OCI-LY7 (cell line): ENCODE measurements at regions not wholly inside any gene's neighbourhood (a gene's known extent, or its start where the extent isn't known, plus 50 kb on each side); places are given as distances from the start of the nearest gene placed in this dataset.

ENCODE experiments used
- BruUV-seq: library from RNA; stranded (reverse); fragments of 400-500 nt; replicated peaks from 2 replicates; lab custom pipeline; 2021; lab: Mats Ljungman, UMichigan
- CTCF ChIA-PET: fragments of 300-600 bp; sonication (Branson Sonifier 250); formaldehyde crosslinking; loops from one replicate; lab custom pipeline; 2022; ENCODE audit warnings: antibody characterized with exemption; ENCODE audit not compliant: unreplicated experiment; lab: Charles Lee
- POLR2A ChIA-PET: fragments of 300-600 bp; sonication (Branson Sonifier 250); formaldehyde crosslinking; loops from one replicate; lab custom pipeline; 2022; ENCODE audit warnings: antibody characterized with exemption; lab: Charles Lee
- DNase-seq: peaks from one replicate; pipeline ENCODE4 v3.0.0-alpha.2; 2015; ENCODE audit warnings: low spot score
- H2AFZ ChIP-seq: fragments of 200-600 bp; sonication (generic), shearing (Covaris generic); 2 replicates; pipeline ENCODE4 v1.6.1; 2014; ENCODE audit warnings: mild to moderate bottlenecking, antibody characterized with exemption, low read length, moderate library complexity
- H3K27ac ChIP-seq: fragments of 200-600 bp; sonication (generic); 2 replicates; pipeline ENCODE4 v1.5.1; 2014; ENCODE audit warnings: mixed run types, low read depth, mild to moderate bottlenecking, moderate library complexity, low read length, inconsistent platforms; ENCODE audit not compliant: poor library complexity, severe bottlenecking
- H3K36me3 ChIP-seq: fragments of 200-600 bp; sonication (generic); 2 replicates; pipeline ENCODE4 v1.6.1; 2014; ENCODE audit warnings: mild to moderate bottlenecking, antibody characterized with exemption, low read length, moderate library complexity, mixed read lengths; ENCODE audit not compliant: insufficient read depth
- H3K4me1 ChIP-seq: fragments of 200-600 bp; sonication (generic); 2 replicates; pipeline ENCODE4 v1.5.1; 2014; ENCODE audit warnings: mild to moderate bottlenecking, low read length; ENCODE audit not compliant: insufficient read depth, poor library complexity, severe bottlenecking
- H3K4me2 ChIP-seq: fragments of 200-600 bp; sonication (generic); 2 replicates; pipeline ENCODE4 v1.6.1; 2014; ENCODE audit warnings: mild to moderate bottlenecking, low read length
- H3K4me3 ChIP-seq: fragments of 200-600 bp; sonication (generic); 2 replicates; pipeline ENCODE4 v1.5.1; 2014; ENCODE audit warnings: mild to moderate bottlenecking, low read depth, low read length; ENCODE audit not compliant: poor library complexity, severe bottlenecking
- H3K79me2 ChIP-seq: fragments of 200-600 bp; sonication (generic); 2 replicates; pipeline ENCODE4 v1.6.1; 2016; ENCODE audit warnings: low read depth, mild to moderate bottlenecking, low read length, moderate library complexity, mixed read lengths; ENCODE audit not compliant: insufficient read depth
- H3K9me2 ChIP-seq: fragments of 200-600 bp; sonication (generic); 2 replicates; pipeline ENCODE4 v1.6.1; 2016; ENCODE audit warnings: mild to moderate bottlenecking, low read length, mixed read lengths; ENCODE audit not compliant: insufficient read depth
- H3K9me3 ChIP-seq: fragments of 200-600 bp; sonication (generic); 2 replicates; pipeline ENCODE4 v1.6.1; 2014; ENCODE audit warnings: mild to moderate bottlenecking, mixed run types, low read length, mixed read lengths
- H4K20me1 ChIP-seq: fragments of 200-600 bp; sonication (generic); 2 replicates; pipeline ENCODE4 v1.6.1; 2014; ENCODE audit warnings: mild to moderate bottlenecking, antibody characterized with exemption, low read length, moderate library complexity, mixed read lengths; ENCODE audit not compliant: insufficient read depth
- EZH2phosphoT487 ChIP-seq: fragments of 200-600 bp; sonication (generic); IDR thresholded peaks from 2 replicates; pipeline ENCODE4 v1.6.1; 2018; ENCODE audit warnings: low read depth, borderline replicate concordance, mild to moderate bottlenecking, mixed run types, antibody characterized with exemption, low read length, moderate library complexity, mixed read lengths
- intact Hi-C: fragments of 100-400 bp; cut with micrococcal nuclease; formaldehyde crosslinking; loops from one replicate; pipeline ENCODE4 v1.10.0; 2022; ENCODE audit not compliant: unreplicated experiment
- TF ChIP-seq, protein P1 (sequence below): fragments of 200-600 bp; sonication (generic); conservative IDR thresholded peaks from 2 replicates; pipeline ENCODE4 v1.5.1; 2014; ENCODE audit warnings: mild to moderate bottlenecking, antibody characterized with exemption, low read length, moderate library complexity, mixed read lengths

DNA sequence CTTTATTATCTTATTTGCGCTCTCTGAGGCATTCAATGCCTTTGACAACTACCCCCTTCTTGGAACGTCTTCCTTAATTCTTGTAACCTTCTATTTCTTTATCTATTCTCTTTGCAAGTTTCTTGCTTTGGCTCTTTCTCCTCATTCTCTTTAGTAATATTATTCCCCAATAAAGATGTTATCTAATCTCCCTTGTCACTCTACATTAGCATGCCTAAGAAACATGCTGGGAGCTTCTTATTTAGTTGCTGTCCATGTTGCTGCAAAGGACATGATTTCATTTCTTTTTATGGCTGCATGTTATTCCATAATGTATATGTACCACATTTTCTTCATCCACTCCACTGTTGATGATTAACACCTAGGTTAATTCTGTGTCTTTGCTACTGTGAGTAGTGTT is 113.7 kb downstream of the RDH14 start:
- H3K4me2 ChIP-seq = no peak overlapping the region
- H3K9me2 ChIP-seq = no peaks in the 10 kb centered on the region
- H3K4me3 ChIP-seq = no peak overlapping the region
- H4K20me1 ChIP-seq = no peaks in the 10 kb centered on the region
- no peaks in the 10 kb centered on the region for H3K79me2 ChIP-seq
- no peak for TF ChIP-seq EZH2phosphoT487
- TF ChIP-seq, protein P1, sequence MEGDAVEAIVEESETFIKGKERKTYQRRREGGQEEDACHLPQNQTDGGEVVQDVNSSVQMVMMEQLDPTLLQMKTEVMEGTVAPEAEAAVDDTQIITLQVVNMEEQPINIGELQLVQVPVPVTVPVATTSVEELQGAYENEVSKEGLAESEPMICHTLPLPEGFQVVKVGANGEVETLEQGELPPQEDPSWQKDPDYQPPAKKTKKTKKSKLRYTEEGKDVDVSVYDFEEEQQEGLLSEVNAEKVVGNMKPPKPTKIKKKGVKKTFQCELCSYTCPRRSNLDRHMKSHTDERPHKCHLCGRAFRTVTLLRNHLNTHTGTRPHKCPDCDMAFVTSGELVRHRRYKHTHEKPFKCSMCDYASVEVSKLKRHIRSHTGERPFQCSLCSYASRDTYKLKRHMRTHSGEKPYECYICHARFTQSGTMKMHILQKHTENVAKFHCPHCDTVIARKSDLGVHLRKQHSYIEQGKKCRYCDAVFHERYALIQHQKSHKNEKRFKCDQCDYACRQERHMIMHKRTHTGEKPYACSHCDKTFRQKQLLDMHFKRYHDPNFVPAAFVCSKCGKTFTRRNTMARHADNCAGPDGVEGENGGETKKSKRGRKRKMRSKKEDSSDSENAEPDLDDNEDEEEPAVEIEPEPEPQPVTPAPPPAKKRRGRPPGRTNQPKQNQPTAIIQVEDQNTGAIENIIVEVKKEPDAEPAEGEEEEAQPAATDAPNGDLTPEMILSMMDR = no peak
- intact Hi-C loops = no loop called here
- H3K27ac ChIP-seq = no peak overlapping the region
- H3K9me3 ChIP-seq = no peaks in the 10 kb centered on the region
- CTCF ChIA-PET = no interaction called here
- H2AFZ ChIP-seq = no peak overlapping the region
- POLR2A ChIA-PET = no interaction called here
- no peaks in the 10 kb centered on the region for H3K4me1 ChIP-seq
- DNase-seq = no peak
- BruUV-seq = no TSS peak
- H3K36me3 ChIP-seq = no peaks in the 10 kb centered on the region

DNA sequence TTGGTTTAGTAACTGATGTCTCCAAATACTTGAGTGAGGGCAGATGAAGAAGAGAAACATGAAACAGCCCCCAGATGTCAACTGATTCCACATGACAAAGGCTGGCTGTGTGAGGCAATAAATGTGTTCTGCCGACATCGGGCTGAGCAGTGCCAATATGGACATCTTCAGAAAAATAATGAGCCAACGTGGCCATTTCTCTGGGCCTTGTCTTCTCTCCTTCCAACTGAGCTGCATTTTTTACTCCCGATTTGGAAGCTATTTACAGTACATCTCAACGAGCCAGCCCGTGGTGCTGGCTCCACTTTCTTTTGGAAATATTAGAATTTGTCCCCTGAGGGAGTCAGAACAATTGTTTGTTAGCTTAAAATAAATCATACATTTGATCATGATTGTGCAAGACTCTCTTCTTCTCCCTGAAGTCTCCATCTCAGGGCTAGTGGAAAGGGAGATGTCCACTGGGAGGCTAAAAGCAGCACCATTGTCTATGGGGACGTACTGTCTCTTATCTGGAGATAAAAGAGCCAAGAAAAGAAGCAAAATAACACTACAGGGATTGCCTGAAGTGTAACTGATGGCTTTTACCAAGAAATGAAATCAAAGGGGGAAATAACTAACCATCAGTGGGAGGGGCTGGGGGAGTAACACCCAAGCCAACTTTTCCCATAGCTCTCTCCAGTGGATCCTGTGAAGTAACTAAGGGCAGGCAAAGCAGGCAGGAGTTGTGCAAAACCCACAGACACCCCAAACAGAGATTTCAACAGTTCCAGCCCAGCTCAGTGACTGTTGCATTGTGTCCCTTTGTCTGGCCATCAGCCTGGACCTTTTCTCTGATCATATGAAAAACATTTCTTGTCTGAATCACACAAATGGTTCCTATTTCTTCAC is 114.8 kb downstream of the RDH14 start:
- H3K4me2 ChIP-seq = no peak overlapping the region
- no peak for TF ChIP-seq EZH2phosphoT487
- TF ChIP-seq, protein P1 = no peak
- H4K20me1 ChIP-seq = no peaks in the 10 kb centered on the region
- H3K79me2 ChIP-seq = no peaks in the 10 kb centered on the region
- intact Hi-C loops = no loop called here
- H3K9me2 ChIP-seq = no peaks in the 10 kb centered on the region
- no peak for DNase-seq
- H3K4me1 ChIP-seq = no peaks in the 10 kb centered on the region
- H3K27ac ChIP-seq = no peak overlapping the region
- ChIA-PET CTCF (no interaction called here), POLR2A (interaction anchor here (0.6 to 0.9 kb wide), 2 partner anchors 22 to 60 kb away, joined by 3 read pairs; no protein-coding TSS in a partner anchor)
- BruUV-seq = no TSS peak
- no peaks in the 10 kb centered on the region for H3K36me3 ChIP-seq
- H3K9me3 ChIP-seq = no peaks in the 10 kb centered on the region
- H2AFZ ChIP-seq = no peak overlapping the region
- no peak overlapping the region for H3K4me3 ChIP-seq

DNA sequence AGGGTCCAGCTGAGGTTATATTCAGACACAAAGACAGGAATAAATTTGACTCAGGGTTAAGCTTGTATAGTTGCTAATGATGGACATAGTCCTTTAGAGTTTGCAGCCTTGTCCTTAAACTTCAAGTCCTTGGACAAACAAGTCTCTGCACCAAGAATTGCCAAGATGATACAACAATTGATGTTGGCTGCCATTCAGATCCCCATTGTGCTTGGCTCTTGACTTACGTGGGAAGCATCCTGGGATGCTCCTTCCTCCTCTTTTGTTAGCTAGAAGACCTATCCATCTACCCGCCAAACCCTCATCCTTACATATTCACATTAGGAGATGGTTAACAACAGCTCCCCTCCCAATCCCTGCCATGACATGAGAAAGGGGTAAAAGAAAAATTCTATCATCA is 115.6 kb downstream of the RDH14 start:
- Histone ChIP-seq H3K27ac (no peak overlapping the region), H4K20me1 (no peaks in the 10 kb centered on the region), H3K4me2 (no peak overlapping the region), H2AFZ (no peak overlapping the region), H3K4me1 (no peaks in the 10 kb centered on the region), H3K9me2 (no peaks in the 10 kb centered on the region), H3K36me3 (no peaks in the 10 kb centered on the region), H3K4me3 (no peak overlapping the region), H3K9me3 (no peaks in the 10 kb centered on the region), H3K79me2 (no peaks in the 10 kb centered on the region)
- BruUV-seq = no TSS peak
- POLR2A ChIA-PET = interaction anchor here (0.9 kb wide), 1 partner anchor 21 kb away, joined by 3 read pairs; no protein-coding TSS in a partner anchor
- TF ChIP-seq, protein P1 = no peak
- no peak for TF ChIP-seq EZH2phosphoT487
- no peak for DNase-seq
- intact Hi-C loops = no loop called here
- CTCF ChIA-PET = no interaction called here
